H9 (cell line): ENCODE measurements at regions not wholly inside any gene's neighbourhood (a gene's known extent, or its start where the extent isn't known, plus 50 kb on each side); places are given as distances from the start of the nearest gene placed in this dataset.

Experiments used
- DNase-seq: peaks from one replicate; pipeline ENCODE4 v3.0.0-alpha.2; 2017
- H2AFZ ChIP-seq: one replicate; pipeline ENCODE4 v1.6.1; 2013; ENCODE audit warnings: mild to moderate bottlenecking, low read length, control low read depth, moderate library complexity
- H2AK5ac ChIP-seq: 2 replicates; pipeline ENCODE4 v1.6.1; 2013; ENCODE audit warnings: low read length, control low read depth, mixed read lengths; ENCODE audit not compliant: insufficient read length
- H2BK120ac ChIP-seq: one replicate; pipeline ENCODE4 v1.6.1; 2013; ENCODE audit warnings: low read depth, mild to moderate bottlenecking, low read length, control low read depth, inconsistent platforms; ENCODE audit not compliant: poor library complexity, severe bottlenecking
- H2BK12ac ChIP-seq: 2 replicates; pipeline ENCODE4 v1.6.1; 2013; ENCODE audit warnings: low read length, control low read depth, mixed read lengths, low read depth; ENCODE audit not compliant: insufficient read length
- H2BK15ac ChIP-seq: 2 replicates; pipeline ENCODE4 v1.6.1; 2013; ENCODE audit warnings: low read depth, low read length, control low read depth
- H2BK20ac ChIP-seq: one replicate; pipeline ENCODE4 v1.6.1; 2013; ENCODE audit warnings: low read depth, mild to moderate bottlenecking, low read length, control low read depth, inconsistent platforms; ENCODE audit not compliant: poor library complexity, severe bottlenecking
- H2BK5ac ChIP-seq: 2 replicates; pipeline ENCODE4 v1.6.1; 2013; ENCODE audit warnings: low read length, control low read depth, mixed read lengths; ENCODE audit not compliant: insufficient read length
- H3K14ac ChIP-seq: 2 replicates; pipeline ENCODE4 v1.6.1; 2013; ENCODE audit warnings: low read length, control low read depth; ENCODE audit not compliant: insufficient read depth
- H3K18ac ChIP-seq: 2 replicates; pipeline ENCODE4 v1.6.1; 2013; ENCODE audit warnings: low read depth, mild to moderate bottlenecking, mixed read lengths, low read length, control low read depth; ENCODE audit not compliant: insufficient read length
- H3K23ac ChIP-seq: 2 replicates; pipeline ENCODE4 v1.6.1; 2013; ENCODE audit warnings: low read length, control low read depth, mixed read lengths, low read depth; ENCODE audit not compliant: insufficient read length
- H3K23me2 ChIP-seq: 2 replicates; pipeline ENCODE4 v1.6.1; 2013; ENCODE audit warnings: low read depth, mild to moderate bottlenecking, mixed read lengths, low read length, control low read depth; ENCODE audit not compliant: insufficient read length, poor library complexity, severe bottlenecking
- H3K27ac ChIP-seq: 2 replicates; pipeline ENCODE4 v1.5.1; 2013; ENCODE audit warnings: low read length, control low read depth, mixed read lengths, low read depth; ENCODE audit not compliant: insufficient read length
- H3K27me3 ChIP-seq: 2 replicates; pipeline ENCODE4 v1.6.1; 2013; ENCODE audit warnings: low read length, control low read depth, inconsistent platforms; ENCODE audit not compliant: insufficient read depth
- H3K4ac ChIP-seq: 2 replicates; pipeline ENCODE4 v1.6.1; 2013; ENCODE audit warnings: low read depth, mild to moderate bottlenecking, control low read depth, inconsistent platforms, low read length, moderate library complexity
- H3K4me1 ChIP-seq: 2 replicates; pipeline ENCODE4 v1.6.1; 2013; ENCODE audit warnings: low read length, control low read depth, inconsistent platforms; ENCODE audit not compliant: insufficient read depth
- H3K4me2 ChIP-seq: 2 replicates; pipeline ENCODE4 v1.6.1; 2013; ENCODE audit warnings: low read length, control low read depth, mixed read lengths; ENCODE audit not compliant: insufficient read length, insufficient read depth
- H3K56ac ChIP-seq: 2 replicates; pipeline ENCODE4 v1.6.1; 2013; ENCODE audit warnings: low read depth, mild to moderate bottlenecking, mixed read lengths, low read length, control low read depth; ENCODE audit not compliant: insufficient read length
- H3K79me1 ChIP-seq: 2 replicates; pipeline ENCODE4 v1.6.1; 2013; ENCODE audit warnings: low read depth, mild to moderate bottlenecking, moderate library complexity, low read length, control low read depth, inconsistent platforms; ENCODE audit not compliant: insufficient read depth, poor library complexity, severe bottlenecking
- H3K79me2 ChIP-seq: 2 replicates; pipeline ENCODE4 v1.6.1; 2013; ENCODE audit warnings: low read length, control low read depth, inconsistent platforms; ENCODE audit not compliant: insufficient read depth
- H3K9ac ChIP-seq: 2 replicates; pipeline ENCODE4 v1.6.1; 2013; ENCODE audit warnings: low read length, control low read depth, mixed read lengths; ENCODE audit not compliant: insufficient read length; ENCODE audit errors: extremely low read depth
- H3K9me3 ChIP-seq: one replicate; pipeline ENCODE4 v1.6.1; 2013; ENCODE audit warnings: low read depth, low read length, inconsistent platforms; ENCODE audit not compliant: control insufficient read depth
- H3T11ph ChIP-seq: one replicate; pipeline ENCODE4 v1.6.1; 2013; ENCODE audit warnings: mild to moderate bottlenecking, low read length, control low read depth, inconsistent platforms
- H4K20me1 ChIP-seq: one replicate; pipeline ENCODE4 v1.6.1; 2013; ENCODE audit not compliant: control insufficient read depth, insufficient read length, insufficient read depth
- H4K5ac ChIP-seq: 2 replicates; pipeline ENCODE4 v1.6.1; 2013; ENCODE audit warnings: low read depth, mild to moderate bottlenecking, mixed read lengths, low read length, control low read depth; ENCODE audit not compliant: insufficient read length
- H4K8ac ChIP-seq: replicated peaks from 2 replicates; pipeline ENCODE4 v1.6.1; 2013; ENCODE audit warnings: low read length, control low read depth, mixed read lengths, low read depth; ENCODE audit not compliant: insufficient read length
- H4K91ac ChIP-seq: 2 replicates; pipeline ENCODE4 v1.6.1; 2013; ENCODE audit warnings: low read depth, mild to moderate bottlenecking, moderate library complexity, mixed read lengths, low read length, control low read depth; ENCODE audit not compliant: insufficient read length
- H3K27ac Mint-ChIP-seq, 3 experiments: 2 replicates in 2 of 3; 3 replicates in 1 of 3; pipeline ENCODE4 v1.8.0; 2020 to 2021; ENCODE audit warnings: mixed read lengths in 3 of 3, mild to moderate bottlenecking in 1 of 3, moderate library complexity in 1 of 3
- H3K27me3 Mint-ChIP-seq: 2 replicates; pipeline ENCODE4 v1.8.0; 2021; ENCODE audit warnings: low read depth, mild to moderate bottlenecking, moderate library complexity, mixed read lengths
- H3K36me3 Mint-ChIP-seq, 3 experiments: 2 replicates in 2 of 3; 3 replicates in 1 of 3; pipeline ENCODE4 v1.8.0; 2020 to 2021; ENCODE audit warnings: low read depth in 3 of 3, mixed read lengths in 3 of 3; ENCODE audit not compliant: insufficient read depth in 1 of 3
- H3K4me1 Mint-ChIP-seq, 2 experiments: 2 replicates each; pipeline ENCODE4 v1.8.0; 2020; ENCODE audit warnings: mixed read lengths in 2 of 2
- H3K4me3 Mint-ChIP-seq, 2 experiments: 2 replicates in 1 of 2; 3 replicates in 1 of 2; pipeline ENCODE4 v1.8.0; 2020 to 2021; ENCODE audit warnings: mild to moderate bottlenecking in 2 of 2, mixed read lengths in 2 of 2, moderate library complexity in 1 of 2
- H3K9me3 Mint-ChIP-seq, 2 experiments: 2 replicates in 1 of 2; 3 replicates in 1 of 2; pipeline ENCODE4 v1.8.0; 2020; ENCODE audit warnings: mild to moderate bottlenecking in 2 of 2, mixed read lengths in 2 of 2, moderate library complexity in 1 of 2
- WGBS: extraction: QIAGEN DNeasy Blood & Tissue Kit; methylation state at CpG from one replicate; pipeline ENCODE4 v1.1.7; 2013; ENCODE audit warnings: missing lambda C conversion rate, low lambda C conversion rate, mixed read lengths; ENCODE audit not compliant: insufficient read length; ENCODE audit errors: extremely low coverage; 5-methylcytosine and 5-hydroxymethylcytosine counted together
- TF ChIP-seq, protein P1 (sequence below): fragments of 200-600 bp; sonication (generic); conservative IDR thresholded peaks from 3 replicates; pipeline ENCODE4 v1.8.0; 2021; ENCODE audit warnings: antibody characterized with exemption, mild to moderate bottlenecking

DNA sequence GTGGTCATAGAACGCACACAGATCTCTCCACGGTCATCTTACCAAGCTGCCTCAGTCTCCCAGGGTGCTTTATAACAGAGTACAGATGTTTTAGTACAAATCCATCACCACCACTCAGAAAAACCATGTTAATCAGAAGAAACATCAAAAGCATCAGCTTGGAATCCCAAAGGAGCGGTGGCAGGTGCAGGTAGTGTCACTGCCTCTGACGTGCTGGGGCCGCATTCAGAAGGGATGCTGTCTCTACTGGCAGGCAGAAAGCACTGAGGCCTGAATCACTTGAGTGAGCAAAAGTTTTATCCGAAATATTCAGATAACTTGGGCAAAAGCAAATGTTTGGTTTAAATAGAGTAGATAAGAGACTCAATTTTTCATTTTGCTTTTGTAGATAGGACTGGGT, 448.4 kb upstream of the ZNF608 start:
- Histone ChIP-seq H4K8ac (no peak overlapping the region), H2BK12ac (no peak overlapping the region), H3K18ac (no peak overlapping the region), H4K91ac (no peak overlapping the region), H3K4me2 (no peak overlapping the region), H4K20me1 (no peaks in the 10 kb centered on the region), H3K27me3 (no peaks in the 10 kb centered on the region), H3K9me3 (no peaks in the 10 kb centered on the region), H3K9ac (no peak overlapping the region), H3T11ph (no peak overlapping the region), H3K4ac (no peak overlapping the region), H2AFZ (no peak overlapping the region), H2BK120ac (no peak overlapping the region), H4K5ac (no peak overlapping the region), H3K23me2 (no peaks in the 10 kb centered on the region), H3K79me1 (no peaks in the 10 kb centered on the region), H3K56ac (no peak overlapping the region), H2BK20ac (no peak overlapping the region), H2BK15ac (no peak overlapping the region), H2AK5ac (no peak overlapping the region), H3K4me1 (peaks cover 8% of the 10 kb centered on the region; the same call in 1 of the 2 replicates), H3K23ac (no peak overlapping the region), H3K14ac (no peak overlapping the region), H2BK5ac (no peak overlapping the region), H3K27ac (no peak overlapping the region), H3K79me2 (no peaks in the 10 kb centered on the region)
- Mint-ChIP-seq H3K27ac (no peak overlapping the region), H3K36me3 (no peaks in the 10 kb centered on the region), H3K9me3 (no peaks in the 10 kb centered on the region), H3K4me1 (peaks cover 51 to 53% of the 10 kb centered on the region in 2 experiments), H3K27me3 (no peaks in the 10 kb centered on the region), H3K4me3 (no peak overlapping the region)
- no peak for DNase-seq
- no CpG with 5 or more reads among the region's 6 CpGs for WGBS
- TF ChIP-seq, protein P1, sequence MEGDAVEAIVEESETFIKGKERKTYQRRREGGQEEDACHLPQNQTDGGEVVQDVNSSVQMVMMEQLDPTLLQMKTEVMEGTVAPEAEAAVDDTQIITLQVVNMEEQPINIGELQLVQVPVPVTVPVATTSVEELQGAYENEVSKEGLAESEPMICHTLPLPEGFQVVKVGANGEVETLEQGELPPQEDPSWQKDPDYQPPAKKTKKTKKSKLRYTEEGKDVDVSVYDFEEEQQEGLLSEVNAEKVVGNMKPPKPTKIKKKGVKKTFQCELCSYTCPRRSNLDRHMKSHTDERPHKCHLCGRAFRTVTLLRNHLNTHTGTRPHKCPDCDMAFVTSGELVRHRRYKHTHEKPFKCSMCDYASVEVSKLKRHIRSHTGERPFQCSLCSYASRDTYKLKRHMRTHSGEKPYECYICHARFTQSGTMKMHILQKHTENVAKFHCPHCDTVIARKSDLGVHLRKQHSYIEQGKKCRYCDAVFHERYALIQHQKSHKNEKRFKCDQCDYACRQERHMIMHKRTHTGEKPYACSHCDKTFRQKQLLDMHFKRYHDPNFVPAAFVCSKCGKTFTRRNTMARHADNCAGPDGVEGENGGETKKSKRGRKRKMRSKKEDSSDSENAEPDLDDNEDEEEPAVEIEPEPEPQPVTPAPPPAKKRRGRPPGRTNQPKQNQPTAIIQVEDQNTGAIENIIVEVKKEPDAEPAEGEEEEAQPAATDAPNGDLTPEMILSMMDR, result peak; percentile 28; the same call in 2 of the 3 replicates
